OCI-LY3 (cell line): ENCODE measurements at regions not wholly inside any gene's neighbourhood (a gene's known extent, or its start where the extent isn't known, plus 50 kb on each side); places are given as distances from the start of the nearest gene placed in this dataset.

Experiments used
- EZH2phosphoT487 ChIP-seq: fragments of 200-600 bp; shearing (Covaris generic); IDR thresholded peaks from 2 replicates; pipeline ENCODE4 v1.6.1; 2018; ENCODE audit warnings: antibody characterized with exemption, mixed run types, low read depth
- TF ChIP-seq, protein P1 (sequence below): fragments of 200-600, 300-600 bp; sonication (generic); IDR thresholded peaks from 2 replicates; pipeline ENCODE4 v1.5.1; 2014; ENCODE audit warnings: antibody characterized with exemption, low read length, low read depth

DNA sequence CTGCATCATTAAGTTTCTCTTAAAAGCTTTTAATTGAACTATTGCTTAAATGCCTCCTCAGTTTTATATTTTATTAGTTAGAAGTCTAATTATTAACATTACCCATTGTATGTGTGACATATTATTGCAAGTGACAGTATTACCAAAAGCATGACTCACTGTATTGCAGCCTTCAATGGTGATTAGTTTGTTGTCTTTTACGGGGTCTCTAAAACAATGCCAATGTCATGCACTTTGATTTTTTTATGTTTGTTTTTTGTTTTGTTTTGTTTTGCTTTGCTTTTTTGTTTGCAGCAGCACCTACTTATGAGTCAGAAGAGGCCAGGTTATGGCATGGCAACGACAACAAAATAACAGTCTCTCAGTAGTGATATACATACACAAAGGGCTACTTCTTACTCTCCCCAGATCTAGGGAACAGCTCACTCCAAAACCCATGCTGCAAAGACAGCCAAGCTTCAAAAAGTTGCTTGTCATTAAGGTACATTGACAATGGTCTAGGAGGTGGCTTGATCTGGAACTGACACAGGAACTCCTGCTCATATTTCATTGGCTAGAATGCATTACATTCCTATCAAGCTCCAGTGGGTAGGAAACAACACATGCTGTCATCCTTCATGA is 293.7 kb upstream of the POM121L12 start:
- TF ChIP-seq, protein P1, sequence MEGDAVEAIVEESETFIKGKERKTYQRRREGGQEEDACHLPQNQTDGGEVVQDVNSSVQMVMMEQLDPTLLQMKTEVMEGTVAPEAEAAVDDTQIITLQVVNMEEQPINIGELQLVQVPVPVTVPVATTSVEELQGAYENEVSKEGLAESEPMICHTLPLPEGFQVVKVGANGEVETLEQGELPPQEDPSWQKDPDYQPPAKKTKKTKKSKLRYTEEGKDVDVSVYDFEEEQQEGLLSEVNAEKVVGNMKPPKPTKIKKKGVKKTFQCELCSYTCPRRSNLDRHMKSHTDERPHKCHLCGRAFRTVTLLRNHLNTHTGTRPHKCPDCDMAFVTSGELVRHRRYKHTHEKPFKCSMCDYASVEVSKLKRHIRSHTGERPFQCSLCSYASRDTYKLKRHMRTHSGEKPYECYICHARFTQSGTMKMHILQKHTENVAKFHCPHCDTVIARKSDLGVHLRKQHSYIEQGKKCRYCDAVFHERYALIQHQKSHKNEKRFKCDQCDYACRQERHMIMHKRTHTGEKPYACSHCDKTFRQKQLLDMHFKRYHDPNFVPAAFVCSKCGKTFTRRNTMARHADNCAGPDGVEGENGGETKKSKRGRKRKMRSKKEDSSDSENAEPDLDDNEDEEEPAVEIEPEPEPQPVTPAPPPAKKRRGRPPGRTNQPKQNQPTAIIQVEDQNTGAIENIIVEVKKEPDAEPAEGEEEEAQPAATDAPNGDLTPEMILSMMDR = no peak
- TF ChIP-seq EZH2phosphoT487 = no peak
